Limb (tissue), 2 donors: ENCODE measurements at regions not wholly inside any gene's neighbourhood (a gene's known extent, or its start where the extent isn't known, plus 50 kb on each side); places are given as distances from the start of the nearest gene placed in this dataset.

Source experiments
- DNase-seq, 2 donors: peaks; one replicate each; pipeline ENCODE4 v3.0.0-alpha.2; 2016; ENCODE audit errors: extremely low spot score in 2 of 2

DNA sequence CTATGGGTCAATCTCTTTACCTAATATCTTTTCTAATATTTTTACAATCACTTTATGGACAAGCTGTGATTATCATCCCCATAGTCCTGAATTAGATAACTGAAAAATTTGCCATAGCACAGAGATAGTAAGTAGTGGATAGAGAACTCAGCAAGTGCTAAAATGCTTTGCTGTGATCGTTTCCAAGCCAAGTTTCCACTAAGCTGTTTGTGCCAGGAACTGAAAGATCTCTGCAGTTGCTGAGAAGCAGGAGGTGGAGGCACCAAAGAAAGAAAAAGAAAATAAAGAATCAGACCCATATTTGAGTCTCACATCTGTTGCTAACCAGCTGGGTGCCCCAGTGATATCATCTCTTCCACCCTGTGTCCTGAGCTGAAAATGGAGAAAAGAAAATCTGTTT is 605.6 kb upstream of the BOD1L1 start:
- no peak for DNase-seq

GRCh38 chr4:14234307-14234706 is 606.8 kb upstream of the BOD1L1 start:
- DNase-seq: no peak

GRCh38 chr4:14236359-14236758 is 608.8 kb upstream of the BOD1L1 start:
- DNase-seq: no peak

GRCh38 chr4:14237911-14238310 is 610.4 kb upstream of the BOD1L1 start:
- DNase-seq: no peak

DNA sequence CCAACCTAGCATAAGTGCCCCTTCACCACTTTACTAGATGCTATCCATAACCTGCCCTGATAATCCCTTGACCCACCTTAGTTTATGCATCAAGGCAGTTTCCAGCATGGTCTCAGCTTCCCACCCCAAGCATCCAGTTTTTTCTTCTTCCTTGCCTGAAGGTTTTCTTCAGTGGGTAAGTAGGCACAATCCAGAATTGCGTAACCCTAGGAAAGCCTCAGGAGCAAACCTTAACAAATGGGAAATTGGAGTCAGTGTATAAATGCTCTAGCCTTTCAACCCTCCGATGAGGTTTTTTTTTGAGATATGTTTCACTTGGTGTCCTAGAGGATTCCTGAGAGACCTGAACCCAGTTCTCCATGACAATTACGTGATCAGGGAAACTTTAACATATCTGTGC is 614.0 kb upstream of the BOD1L1 start:
- DNase-seq: no peak

DNA sequence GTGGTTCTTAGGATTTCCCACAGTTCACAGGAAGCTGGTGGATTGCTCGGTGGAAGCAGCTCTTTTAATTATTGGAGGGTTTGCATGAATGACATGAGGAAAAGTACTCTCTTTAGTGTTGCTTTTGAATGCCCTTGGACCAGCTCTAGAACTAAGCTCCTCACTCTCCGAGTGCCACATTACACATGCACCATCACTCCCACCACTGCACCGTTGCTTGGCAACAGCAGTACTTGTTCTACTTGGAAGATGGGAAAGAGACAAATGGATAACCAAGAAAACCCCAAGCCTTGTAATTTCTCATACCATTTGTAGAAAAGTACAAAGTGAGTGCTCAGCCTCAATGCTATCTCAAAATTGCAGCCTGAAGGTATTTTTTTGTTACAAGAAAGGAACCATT is 620.2 kb upstream of the BOD1L1 start:
- DNase-seq: peak in 1 of 2 donors; percentile 28

GRCh38 chr4:14249226-14249625 is 621.7 kb upstream of the BOD1L1 start:
- DNase-seq: no peak

- peak in 1 of 2 donors; percentile 29 for DNase-seq
Observed at GRCh38 chr4:14254252-14254651, 626.7 kb upstream of the BOD1L1 start.

- DNase-seq: no peak
Observed at GRCh38 chr4:14254926-14255325, 627.4 kb upstream of the BOD1L1 start.

DNA sequence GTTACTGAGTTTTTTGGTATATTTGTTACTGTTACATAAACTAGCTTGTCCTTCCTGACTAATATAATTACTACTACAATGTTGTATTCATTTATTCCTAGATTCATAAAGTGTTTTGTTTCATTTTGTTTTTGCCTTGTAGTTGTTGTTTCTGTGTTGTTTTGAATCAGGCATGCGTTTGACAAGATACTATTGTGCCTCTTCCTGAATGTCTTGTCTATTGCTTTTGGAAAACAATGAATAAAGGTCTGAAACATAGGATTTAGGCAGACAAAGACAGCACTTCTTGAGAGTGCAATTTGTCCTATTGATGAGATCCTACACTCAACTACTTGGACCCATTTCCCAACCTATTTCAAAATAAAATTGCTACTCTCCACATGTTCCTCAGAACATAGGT is 630.4 kb upstream of the BOD1L1 start:
- DNase-seq: no peak

GRCh38 chr4:14259936-14260335 is 632.4 kb upstream of the BOD1L1 start:
- no peak for DNase-seq

GRCh38 chr4:14260591-14260990 is 633.1 kb upstream of the BOD1L1 start:
- no peak for DNase-seq

- DNase-seq: no peak
Observed at GRCh38 chr4:14262221-14262620, 634.7 kb upstream of the BOD1L1 start.

GRCh38 chr4:14264437-14264836 is 636.9 kb upstream of the BOD1L1 start:
- no peak for DNase-seq

- no peak for DNase-seq
Observed at GRCh38 chr4:14265651-14266050, 638.1 kb upstream of the BOD1L1 start.

- no peak for DNase-seq
Observed at GRCh38 chr4:14267373-14268060, 640.0 kb upstream of the BOD1L1 start.

GRCh38 chr4:14269824-14270223 is 642.3 kb upstream of the BOD1L1 start:
- DNase-seq: no peak

GRCh38 chr4:14272206-14272605 is 644.7 kb upstream of the BOD1L1 start:
- DNase-seq: no peak

DNA sequence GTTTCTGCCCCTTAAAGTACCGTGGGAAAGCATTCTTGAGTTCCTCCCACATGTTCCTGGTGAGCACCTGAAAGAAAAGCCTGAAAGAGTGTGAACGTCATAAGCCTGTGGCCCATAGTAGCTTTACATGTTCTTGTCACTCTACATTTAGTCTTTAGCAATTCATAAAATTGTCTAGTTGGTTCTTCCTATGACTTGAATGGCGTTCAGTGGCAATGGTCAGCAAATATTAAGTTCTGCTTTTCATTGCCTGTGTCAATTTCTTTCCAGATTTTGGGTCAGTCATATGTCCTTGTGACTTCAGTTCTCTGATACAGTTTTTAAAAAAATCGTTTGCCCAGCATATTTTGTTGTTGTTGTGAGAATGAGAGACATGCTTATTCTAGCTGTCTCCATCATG is 650.0 kb upstream of the BOD1L1 start:
- no peak for DNase-seq

DNA sequence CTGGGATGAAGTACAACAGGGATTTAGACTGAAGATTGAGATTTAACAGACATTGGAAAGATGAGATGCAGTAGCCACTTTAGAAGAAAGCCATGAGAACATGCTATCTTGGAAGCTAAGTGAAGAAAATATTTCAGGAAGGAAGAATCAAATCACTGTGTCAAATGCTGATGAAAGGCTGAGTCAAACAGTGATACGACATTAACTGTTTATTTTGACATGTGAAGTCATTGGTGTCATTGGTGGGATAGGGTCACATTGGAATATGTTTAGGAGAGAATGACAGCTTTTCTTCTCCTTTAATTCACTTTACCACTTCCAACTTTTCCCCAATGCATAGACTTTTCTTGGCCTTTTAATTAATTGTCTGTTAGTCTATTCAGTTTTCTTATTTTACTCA is 653.0 kb upstream of the BOD1L1 start:
- no peak for DNase-seq

GRCh38 chr4:14284578-14284977 is 657.1 kb upstream of the BOD1L1 start:
- DNase-seq: no peak

DNA sequence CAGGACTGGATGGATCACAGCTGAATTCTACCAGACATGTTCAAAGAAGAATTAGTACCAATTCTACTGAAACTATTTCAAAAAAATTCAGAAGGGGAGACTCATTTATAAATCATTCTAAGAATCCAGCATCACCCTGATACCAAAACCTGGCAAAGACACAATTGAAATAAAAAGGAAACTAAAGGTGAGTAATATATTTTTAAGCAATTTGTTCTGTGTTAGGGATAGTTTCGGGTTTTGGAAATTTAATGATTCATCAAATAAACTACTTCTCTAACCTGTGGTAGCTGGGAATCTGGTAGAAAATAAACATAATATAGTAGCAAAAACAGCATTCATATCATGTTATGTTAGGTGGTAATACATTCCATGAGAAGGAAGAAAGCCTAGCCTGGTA is 662.2 kb upstream of the BOD1L1 start:
- no peak for DNase-seq

DNA sequence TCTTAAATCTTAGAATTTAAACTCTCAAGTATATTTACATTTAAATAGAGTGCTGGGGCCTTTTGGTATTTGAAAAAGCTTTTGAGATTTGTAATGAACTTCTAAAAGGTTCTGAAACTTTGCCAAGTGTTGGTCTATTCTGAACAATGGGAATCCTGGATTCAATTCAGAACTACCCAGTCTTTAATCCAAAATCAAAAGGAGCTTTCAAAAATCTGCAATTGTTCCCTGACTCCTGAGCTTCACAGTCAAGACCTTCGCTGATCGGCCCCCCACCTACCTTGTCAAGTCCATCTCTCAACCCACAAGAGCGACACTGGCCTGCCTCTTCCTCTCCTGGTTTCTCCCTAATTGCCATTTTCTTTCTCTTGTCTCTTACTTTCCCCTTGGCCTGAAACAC is 666.1 kb upstream of the BOD1L1 start:
- DNase-seq: no peak

GRCh38 chr4:14294611-14295010 is 667.1 kb upstream of the BOD1L1 start:
- DNase-seq: no peak
